PC-9 (cell line): ENCODE measurements at regions not wholly inside any gene's neighbourhood (a gene's known extent, or its start where the extent isn't known, plus 50 kb on each side); places are given as distances from the start of the nearest gene placed in this dataset.

Experiments used
- BruUV-seq: library from RNA; stranded (reverse); fragments of 400-500 nt; replicated peaks from 2 replicates; lab custom pipeline; 2021; lab: Mats Ljungman, UMichigan
- CTCF ChIA-PET: fragments of 300-600 bp; sonication (Branson Sonifier 250); formaldehyde crosslinking; loops from one replicate; lab custom pipeline; 2022; ENCODE audit warnings: antibody characterized with exemption; lab: Charles Lee
- POLR2A ChIA-PET: fragments of 300-600 bp; sonication (Branson Sonifier 250); formaldehyde crosslinking; loops from one replicate; lab custom pipeline; 2022; ENCODE audit warnings: antibody characterized with exemption; ENCODE audit not compliant: unreplicated experiment; lab: Charles Lee
- DNase-seq, 2 experiments: peaks; one replicate each; pipeline versions ENCODE4 v3.0.0 to v3.0.0-alpha.2; 2015 to 2022; ENCODE audit warnings: mixed read lengths in 1 of 2
- H2AFZ ChIP-seq: fragments of 200-600 bp; sonication (generic); 2 replicates; pipeline ENCODE4 v1.8.1; 2017; ENCODE audit warnings: antibody characterized with exemption
- H3F3A ChIP-seq: fragments of 200-600 bp; sonication (generic); 2 replicates; pipeline ENCODE4 v1.8.1; 2017; ENCODE audit warnings: antibody characterized with exemption, mild to moderate bottlenecking, low read depth; ENCODE audit not compliant: insufficient read depth
- H3K27ac ChIP-seq: fragments of 200-600 bp; sonication (generic); 2 replicates; pipeline ENCODE4 v1.6.1; 2016; ENCODE audit warnings: mixed run types
- H3K27me3 ChIP-seq: fragments of 200-600 bp; sonication (generic); 2 replicates; pipeline ENCODE4 v1.6.1; 2016; ENCODE audit warnings: low read depth, mixed run types; ENCODE audit not compliant: insufficient read depth
- H3K36me3 ChIP-seq: fragments of 200-600 bp; sonication (generic); 2 replicates; pipeline ENCODE4 v1.6.1; 2016; ENCODE audit warnings: low read depth, mixed run types
- H3K4me1 ChIP-seq: fragments of 200-600 bp; sonication (generic); replicated peaks from 2 replicates; pipeline ENCODE4 v1.6.1; 2016; ENCODE audit warnings: mixed run types; ENCODE audit not compliant: insufficient read depth
- H3K4me2 ChIP-seq: fragments of 200-600 bp; sonication (generic); 2 replicates; pipeline ENCODE4 v1.6.1; 2017; ENCODE audit warnings: mixed run types
- H3K4me3 ChIP-seq: fragments of 200-600 bp; sonication (generic); 2 replicates; pipeline ENCODE4 v1.6.1; 2016; ENCODE audit warnings: mixed run types
- H3K79me2 ChIP-seq: fragments of 200-600 bp; sonication (generic); 2 replicates; pipeline ENCODE4 v1.6.1; 2017; ENCODE audit warnings: low read depth, mixed run types
- H3K9me2 ChIP-seq: fragments of 200-600 bp; sonication (generic); 2 replicates; pipeline ENCODE4 v1.8.1; 2017; ENCODE audit warnings: mild to moderate bottlenecking; ENCODE audit not compliant: insufficient read depth
- H3K9me3 ChIP-seq: fragments of 200-600 bp; sonication (generic); 2 replicates; pipeline ENCODE4 v1.8.1; 2016; ENCODE audit warnings: low read depth; ENCODE audit not compliant: insufficient read depth
- H4K20me1 ChIP-seq: fragments of 200-600 bp; sonication (generic); 2 replicates; pipeline ENCODE4 v1.8.1; 2017; ENCODE audit not compliant: insufficient read depth
- EZH2 ChIP-seq: fragments of 200-600 bp; sonication (generic); IDR thresholded peaks from 2 replicates; pipeline ENCODE4 v1.8.0; 2017; ENCODE audit warnings: antibody characterized with exemption, low read depth
- intact Hi-C: fragments of 100-400 bp; cut with micrococcal nuclease; formaldehyde crosslinking; loops from one replicate; pipeline ENCODE4 v1.10.0; 2022; ENCODE audit not compliant: unreplicated experiment
- TF ChIP-seq, protein P1 (sequence below): fragments of 200-600 bp; sonication (generic); conservative IDR thresholded peaks from 2 replicates; pipeline ENCODE4 v1.6.1; 2017; ENCODE audit warnings: mixed run types, antibody characterized with exemption, mild to moderate bottlenecking, moderate library complexity

DNA sequence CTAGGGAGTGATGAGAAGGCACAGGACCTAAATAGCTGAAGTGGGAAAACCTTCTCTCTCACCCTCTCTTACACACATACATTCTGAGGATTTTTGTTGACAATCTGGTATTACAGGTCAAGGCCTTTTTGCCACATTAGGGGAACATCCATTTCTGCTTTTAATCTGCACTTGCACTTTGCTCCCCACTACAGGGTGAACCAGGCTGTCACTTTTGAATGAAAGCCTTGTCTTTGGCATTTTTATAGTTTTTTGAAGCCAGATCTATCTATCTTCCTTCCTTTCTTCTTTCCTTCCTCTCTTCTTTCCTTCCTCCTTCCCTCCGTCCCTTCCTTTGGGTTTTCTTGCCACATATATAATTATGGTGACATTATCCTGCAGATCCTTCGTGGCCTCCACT is 165.9 kb upstream of the OTX2 start:
- no peak for TF ChIP-seq EZH2
- TF ChIP-seq, protein P1, sequence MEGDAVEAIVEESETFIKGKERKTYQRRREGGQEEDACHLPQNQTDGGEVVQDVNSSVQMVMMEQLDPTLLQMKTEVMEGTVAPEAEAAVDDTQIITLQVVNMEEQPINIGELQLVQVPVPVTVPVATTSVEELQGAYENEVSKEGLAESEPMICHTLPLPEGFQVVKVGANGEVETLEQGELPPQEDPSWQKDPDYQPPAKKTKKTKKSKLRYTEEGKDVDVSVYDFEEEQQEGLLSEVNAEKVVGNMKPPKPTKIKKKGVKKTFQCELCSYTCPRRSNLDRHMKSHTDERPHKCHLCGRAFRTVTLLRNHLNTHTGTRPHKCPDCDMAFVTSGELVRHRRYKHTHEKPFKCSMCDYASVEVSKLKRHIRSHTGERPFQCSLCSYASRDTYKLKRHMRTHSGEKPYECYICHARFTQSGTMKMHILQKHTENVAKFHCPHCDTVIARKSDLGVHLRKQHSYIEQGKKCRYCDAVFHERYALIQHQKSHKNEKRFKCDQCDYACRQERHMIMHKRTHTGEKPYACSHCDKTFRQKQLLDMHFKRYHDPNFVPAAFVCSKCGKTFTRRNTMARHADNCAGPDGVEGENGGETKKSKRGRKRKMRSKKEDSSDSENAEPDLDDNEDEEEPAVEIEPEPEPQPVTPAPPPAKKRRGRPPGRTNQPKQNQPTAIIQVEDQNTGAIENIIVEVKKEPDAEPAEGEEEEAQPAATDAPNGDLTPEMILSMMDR, result no peak
- intact Hi-C loops, result no loop called here
- POLR2A ChIA-PET, result no interaction called here

DNA sequence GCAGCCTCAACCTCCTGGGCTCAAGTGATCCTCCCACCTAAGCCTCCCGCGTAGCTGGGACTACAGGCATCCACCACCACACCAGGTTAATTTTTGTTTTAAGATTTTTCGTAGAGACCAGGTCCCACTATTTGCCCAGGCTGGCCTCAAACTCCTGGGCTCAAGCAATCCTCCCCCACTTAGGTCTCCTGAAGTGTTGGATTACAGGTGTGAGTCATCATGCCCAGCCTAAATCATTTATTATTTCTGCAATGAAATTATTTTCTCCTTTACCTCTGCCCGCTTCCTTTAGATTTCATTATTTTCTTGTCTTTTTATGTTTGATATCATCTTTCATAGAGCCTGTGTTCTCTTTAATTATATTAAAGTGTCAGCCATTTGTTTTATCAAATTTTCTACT is 165.2 kb upstream of the OTX2 start:
- POLR2A ChIA-PET, result no interaction called here
- Histone ChIP-seq H3K9me2 (no peaks in the 10 kb centered on the region), H3K27me3 (no peaks in the 10 kb centered on the region), H3K79me2 (no peaks in the 10 kb centered on the region), H2AFZ (no peak overlapping the region), H3K36me3 (no peaks in the 10 kb centered on the region), H3F3A (no peaks in the 10 kb centered on the region), H4K20me1 (no peaks in the 10 kb centered on the region), H3K27ac (no peak overlapping the region), H3K4me2 (peak overlapping the region; percentile 17), H3K9me3 (no peaks in the 10 kb centered on the region), H3K4me3 (no peak overlapping the region), H3K4me1 (peaks cover 25% of the 10 kb centered on the region)
- CTCF ChIA-PET, result no interaction called here
- no peak for TF ChIP-seq EZH2
- TF ChIP-seq, protein P1, result no peak
- intact Hi-C loops, result no loop called here
- no TSS peak for BruUV-seq
- DNase-seq, result no peak

More for the DNA sequence above, 165.9 kb upstream of the OTX2 start:
- Histone ChIP-seq H3K4me3 (no peak overlapping the region), H3F3A (no peaks in the 10 kb centered on the region), H3K9me3 (no peaks in the 10 kb centered on the region), H3K4me1 (peaks cover 25% of the 10 kb centered on the region), H3K79me2 (no peaks in the 10 kb centered on the region), H3K36me3 (no peaks in the 10 kb centered on the region), H3K27ac (no peak overlapping the region), H3K27me3 (no peaks in the 10 kb centered on the region), H3K4me2 (peak overlapping the region; percentile 17; the same call in 1 of the 2 replicates), H2AFZ (no peak overlapping the region), H3K9me2 (no peaks in the 10 kb centered on the region), H4K20me1 (no peaks in the 10 kb centered on the region)
- no TSS peak for BruUV-seq
- CTCF ChIA-PET, result no interaction called here
- DNase-seq, result no peak

DNA sequence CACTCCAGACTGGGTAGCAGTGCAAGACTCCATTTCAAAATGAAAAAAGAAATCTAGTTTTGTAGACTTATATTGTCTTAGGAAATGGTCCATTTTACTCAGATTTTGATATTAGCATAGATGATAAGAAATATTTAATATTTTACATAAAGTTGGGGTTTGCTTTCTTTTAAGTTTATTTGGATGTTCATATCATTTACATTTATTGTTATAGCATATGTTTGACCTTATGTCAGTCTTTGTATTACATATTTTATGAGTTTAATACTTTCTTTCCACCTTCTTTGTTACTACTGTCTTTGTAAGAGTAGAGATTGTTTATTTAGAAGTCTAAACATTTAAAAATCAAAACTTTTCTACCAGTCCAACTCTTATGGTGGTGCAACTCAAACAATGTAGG is 162.7 kb upstream of the OTX2 start:
- CTCF ChIA-PET, result no interaction called here
- BruUV-seq, result no TSS peak
- H2AFZ ChIP-seq, result no peak overlapping the region
- intact Hi-C loops, result no loop called here
- H4K20me1 ChIP-seq, result no peaks in the 10 kb centered on the region
- H3K4me1 ChIP-seq, result peaks cover 18% of the 10 kb centered on the region
- H3K9me3 ChIP-seq, result no peaks in the 10 kb centered on the region
- H3F3A ChIP-seq, result no peaks in the 10 kb centered on the region
- no peaks in the 10 kb centered on the region for H3K36me3 ChIP-seq
- no peaks in the 10 kb centered on the region for H3K27me3 ChIP-seq
- no peak overlapping the region for H3K4me3 ChIP-seq
- POLR2A ChIA-PET, result no interaction called here
- no peak for TF ChIP-seq EZH2
- H3K27ac ChIP-seq, result no peak overlapping the region
- no peaks in the 10 kb centered on the region for H3K9me2 ChIP-seq
- no peak overlapping the region for H3K4me2 ChIP-seq
- H3K79me2 ChIP-seq, result no peaks in the 10 kb centered on the region
- no peak for DNase-seq

DNA sequence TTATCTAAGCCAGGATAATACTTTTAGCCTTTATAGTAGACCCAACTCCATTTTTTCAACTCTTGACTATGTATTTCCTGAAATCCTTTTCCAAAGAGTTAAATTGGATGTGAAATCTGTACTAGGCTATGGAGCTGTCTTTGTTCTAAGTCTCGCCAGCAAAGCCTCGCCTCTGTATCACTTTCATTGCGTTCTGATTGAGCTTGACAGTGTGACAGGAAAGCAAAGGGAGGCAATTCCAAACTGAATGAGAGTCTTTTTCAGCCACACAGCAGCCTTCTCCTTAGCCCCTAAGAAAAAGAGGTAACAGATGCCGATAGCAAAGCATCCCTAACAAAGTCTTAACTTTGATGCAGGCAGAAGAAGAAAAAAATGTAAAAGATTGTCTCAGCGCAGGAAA is 154.6 kb upstream of the OTX2 start:
- ChIA-PET CTCF (no interaction called here), POLR2A (no interaction called here)
- Histone ChIP-seq H2AFZ (no peak overlapping the region), H3K4me2 (no peak overlapping the region), H3K27me3 (no peaks in the 10 kb centered on the region), H3F3A (no peaks in the 10 kb centered on the region), H3K4me1 (no peaks in the 10 kb centered on the region), H4K20me1 (no peaks in the 10 kb centered on the region), H3K9me3 (no peaks in the 10 kb centered on the region), H3K36me3 (no peaks in the 10 kb centered on the region), H3K79me2 (no peaks in the 10 kb centered on the region), H3K9me2 (no peaks in the 10 kb centered on the region), H3K27ac (no peak overlapping the region), H3K4me3 (no peak overlapping the region)
- no TSS peak for BruUV-seq
- intact Hi-C loops, result no loop called here
- no peak for DNase-seq
- no peak for TF ChIP-seq EZH2
- TF ChIP-seq, protein P1, result no peak
